22Rv1 (cell line): ENCODE measurements at regions not wholly inside any gene's neighbourhood (a gene's known extent, or its start where the extent isn't known, plus 50 kb on each side); places are given as distances from the start of the nearest gene placed in this dataset.

Experiments
- CTCF ChIP-seq: fragments of 450-650 bp; IDR thresholded peaks from 2 replicates; pipeline ENCODE4 v1.5.1; 2017; ENCODE audit warnings: mild to moderate bottlenecking
- ZFX ChIP-seq: fragments of 450-650 bp; IDR thresholded peaks from 2 replicates; pipeline ENCODE4 v1.6.1; 2017; ENCODE audit warnings: antibody characterized with exemption, borderline replicate concordance

- TF ChIP-seq CTCF (no peak), ZFX (no peak)
Measured at GRCh38 chr3:192060160-192060781, 599.3 kb downstream of the PYDC2 start.
